ENCODE measurements at regions not wholly inside any gene's neighbourhood (a gene's known extent, or its start where the extent isn't known, plus 50 kb on each side); places are given as distances from the start of the nearest gene placed in this dataset.

- Histone ChIP-seq H3K4me1 (no peaks in the 10 kb centered on the region), H3K9me3 (no peaks in the 10 kb centered on the region), H3K27me3 (no peaks in the 10 kb centered on the region), H3K36me3 (no peaks in the 10 kb centered on the region), H3K4me3 (no peak overlapping the region), H3K27ac (no peak overlapping the region)
- no peak for TF ChIP-seq CTCF (IDR thresholded peaks at IDR 0.05)
- no peak for TF ChIP-seq POLR2A (IDR thresholded peaks at IDR 0.05)
- TF ChIP-seq POLR2AphosphoS5 (IDR thresholded peaks at IDR 0.05), result no peak
- intact Hi-C loops (cut with DNase I; ENCODE audit: low total_unique reads), result no loop called here
- no peak for DNase-seq (ENCODE audit: low spot score in 2 of 2)
Measured at GRCh38 chr10:36266923-36267322, 624.8 kb upstream of the FZD8 start.

DNA sequence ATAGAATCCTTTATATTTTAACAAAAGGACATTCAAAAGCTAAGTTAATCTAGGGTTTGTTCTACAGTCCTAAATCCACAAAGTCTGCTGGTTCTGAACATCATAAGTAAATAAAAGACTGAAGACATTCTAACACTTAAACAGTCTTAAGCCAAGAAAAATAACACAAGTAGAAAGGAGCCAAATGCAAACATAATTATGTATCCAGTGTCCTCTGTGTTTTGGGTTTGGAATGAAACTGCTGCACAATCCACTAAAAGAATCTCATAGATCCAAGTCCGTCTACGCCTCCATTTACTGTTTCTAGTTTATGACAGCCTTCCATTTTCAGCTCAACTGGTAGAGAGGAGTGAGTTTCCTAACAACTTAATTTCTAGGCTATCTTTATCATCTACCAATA lies 623.6 kb upstream of the FZD8 start:
- Histone ChIP-seq H3K4me1 (no peaks in the 10 kb centered on the region), H3K36me3 (no peaks in the 10 kb centered on the region), H3K4me3 (no peak overlapping the region), H3K9me3 (no peaks in the 10 kb centered on the region), H3K27ac (no peak overlapping the region), H3K27me3 (no peaks in the 10 kb centered on the region)
- no peak for DNase-seq (ENCODE audit: low spot score in 2 of 2)
- TF ChIP-seq POLR2A (IDR thresholded peaks at IDR 0.05) (no peak), CTCF (IDR thresholded peaks at IDR 0.05) (no peak), POLR2AphosphoS5 (IDR thresholded peaks at IDR 0.05) (no peak)
- intact Hi-C loops (cut with DNase I; ENCODE audit: low total_unique reads), result no loop called here

DNA sequence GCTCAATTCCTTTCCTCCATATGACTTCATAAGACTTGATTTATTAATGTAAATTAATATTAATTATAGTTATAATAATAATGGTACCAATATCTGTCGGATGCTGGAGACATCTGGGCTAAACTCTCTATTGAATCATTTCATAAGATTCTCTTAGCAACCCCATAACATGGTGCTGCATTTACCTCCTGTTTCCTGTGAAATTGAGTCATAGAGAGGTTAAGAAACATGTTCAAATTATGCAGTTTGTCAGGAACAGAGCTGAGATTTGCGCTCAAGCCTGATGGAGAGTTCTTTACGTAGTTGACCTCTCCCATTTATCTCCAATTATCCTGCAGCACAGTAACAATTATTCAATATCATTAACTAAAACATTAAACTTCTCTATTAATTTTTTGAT lies 621.8 kb upstream of the FZD8 start:
- H3K27ac ChIP-seq, result no peak overlapping the region
- no peak for TF ChIP-seq CTCF (IDR thresholded peaks at IDR 0.05)
- TF ChIP-seq POLR2A (IDR thresholded peaks at IDR 0.05), result no peak
- no peak for TF ChIP-seq POLR2AphosphoS5 (IDR thresholded peaks at IDR 0.05)
- H3K4me3 ChIP-seq, result no peak overlapping the region
- no peaks in the 10 kb centered on the region for H3K27me3 ChIP-seq
- H3K9me3 ChIP-seq, result no peaks in the 10 kb centered on the region
- no peaks in the 10 kb centered on the region for H3K36me3 ChIP-seq
- intact Hi-C loops (cut with DNase I; ENCODE audit: low total_unique reads), result no loop called here
- DNase-seq (ENCODE audit: low spot score in 2 of 2), result no peak
- no peaks in the 10 kb centered on the region for H3K4me1 ChIP-seq

GRCh38 chr10:36256948-36257356 lies 614.9 kb upstream of the FZD8 start:
- TF ChIP-seq POLR2AphosphoS5 (IDR thresholded peaks at IDR 0.05) (no peak), CTCF (IDR thresholded peaks at IDR 0.05) (no peak)
- Histone ChIP-seq H3K36me3 (no peaks in the 10 kb centered on the region), H3K9me3 (no peaks in the 10 kb centered on the region), H3K27me3 (no peaks in the 10 kb centered on the region), H3K4me1 (peaks cover 0 to 3% of the 10 kb centered on the region in 2 donors), H3K27ac (no peak overlapping the region), H3K4me3 (no peak overlapping the region)
- DNase-seq (ENCODE audit: low spot score in 2 of 2), result no peak
- intact Hi-C loops (cut with DNase I; ENCODE audit: low total_unique reads), result no loop called here

DNA sequence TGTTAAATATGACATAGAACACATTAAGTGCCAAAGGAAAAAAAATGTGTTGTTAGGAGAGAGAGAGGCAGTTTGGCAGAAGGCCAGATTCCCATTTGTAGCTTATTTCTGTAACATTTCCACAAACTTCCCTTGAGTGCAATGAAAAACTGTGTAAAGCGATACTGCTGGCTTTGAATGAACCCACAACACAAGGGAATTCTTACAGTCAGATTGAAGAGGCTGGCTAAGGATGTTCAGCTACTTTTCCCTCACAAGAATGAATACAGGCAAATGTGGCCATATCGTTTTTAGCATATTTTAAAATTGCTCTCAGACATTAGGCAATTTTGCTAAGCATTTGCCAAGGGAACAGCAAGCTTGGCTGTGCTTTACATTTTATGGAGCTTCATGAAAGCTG lies 614.1 kb upstream of the FZD8 start:
- Histone ChIP-seq H3K4me3 (no peak overlapping the region), H3K27me3 (no peaks in the 10 kb centered on the region), H3K36me3 (no peaks in the 10 kb centered on the region), H3K4me1 (peaks cover 0 to 3% of the 10 kb centered on the region in 2 donors), H3K9me3 (no peaks in the 10 kb centered on the region), H3K27ac (no peak overlapping the region)
- DNase-seq (ENCODE audit: low spot score in 2 of 2), result no peak
- intact Hi-C loops (cut with DNase I; ENCODE audit: low total_unique reads), result no loop called here
- TF ChIP-seq POLR2AphosphoS5 (IDR thresholded peaks at IDR 0.05), result no peak
- no peak for TF ChIP-seq POLR2A (IDR thresholded peaks at IDR 0.05)
- no peak for TF ChIP-seq CTCF (IDR thresholded peaks at IDR 0.05)
